ENCODE measurements at regions not wholly inside any gene's neighbourhood (a gene's known extent, or its start where the extent isn't known, plus 50 kb on each side); places are given as distances from the start of the nearest gene placed in this dataset.

DNA sequence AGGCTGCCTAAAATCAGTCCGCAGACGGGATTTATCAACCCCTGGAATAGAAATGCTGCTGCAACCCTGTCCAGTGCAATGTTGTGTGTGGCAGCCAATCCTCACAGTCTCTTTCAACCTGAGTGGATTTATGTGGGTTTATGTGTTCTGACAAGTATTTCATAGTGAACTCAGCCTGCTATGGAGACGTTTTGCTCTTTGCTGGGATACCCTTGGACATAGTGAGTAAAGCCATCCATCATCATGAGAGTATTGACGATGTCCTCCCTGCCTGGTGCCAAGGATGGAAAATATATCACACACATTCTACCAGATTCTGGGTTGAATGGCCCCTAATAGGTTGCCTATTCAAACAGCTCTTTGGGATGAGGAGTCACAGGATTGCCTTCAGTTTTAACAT is 219.1 kb downstream of the SOCS6 start:
- TF ChIP-seq POLR2A (IDR thresholded peaks at IDR 0.05; ENCODE audit: low read length) = no peak
- TF ChIP-seq, protein P1, sequence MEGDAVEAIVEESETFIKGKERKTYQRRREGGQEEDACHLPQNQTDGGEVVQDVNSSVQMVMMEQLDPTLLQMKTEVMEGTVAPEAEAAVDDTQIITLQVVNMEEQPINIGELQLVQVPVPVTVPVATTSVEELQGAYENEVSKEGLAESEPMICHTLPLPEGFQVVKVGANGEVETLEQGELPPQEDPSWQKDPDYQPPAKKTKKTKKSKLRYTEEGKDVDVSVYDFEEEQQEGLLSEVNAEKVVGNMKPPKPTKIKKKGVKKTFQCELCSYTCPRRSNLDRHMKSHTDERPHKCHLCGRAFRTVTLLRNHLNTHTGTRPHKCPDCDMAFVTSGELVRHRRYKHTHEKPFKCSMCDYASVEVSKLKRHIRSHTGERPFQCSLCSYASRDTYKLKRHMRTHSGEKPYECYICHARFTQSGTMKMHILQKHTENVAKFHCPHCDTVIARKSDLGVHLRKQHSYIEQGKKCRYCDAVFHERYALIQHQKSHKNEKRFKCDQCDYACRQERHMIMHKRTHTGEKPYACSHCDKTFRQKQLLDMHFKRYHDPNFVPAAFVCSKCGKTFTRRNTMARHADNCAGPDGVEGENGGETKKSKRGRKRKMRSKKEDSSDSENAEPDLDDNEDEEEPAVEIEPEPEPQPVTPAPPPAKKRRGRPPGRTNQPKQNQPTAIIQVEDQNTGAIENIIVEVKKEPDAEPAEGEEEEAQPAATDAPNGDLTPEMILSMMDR (IDR thresholded peaks at IDR 0.05) = no peak
- TF ChIP-seq, protein P2, sequence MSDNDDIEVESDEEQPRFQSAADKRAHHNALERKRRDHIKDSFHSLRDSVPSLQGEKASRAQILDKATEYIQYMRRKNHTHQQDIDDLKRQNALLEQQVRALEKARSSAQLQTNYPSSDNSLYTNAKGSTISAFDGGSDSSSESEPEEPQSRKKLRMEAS (IDR thresholded peaks at IDR 0.05) = no peak
- no peak for TF ChIP-seq CHD4 (IDR thresholded peaks at IDR 0.05; ENCODE audit: borderline replicate concordance)
- TF ChIP-seq RAD21 (conservative IDR thresholded peaks at IDR 0.05 in 1 of 2, IDR thresholded peaks at IDR 0.05 in 1 of 2) = no peak
- TF ChIP-seq SMC3 (IDR thresholded peaks at IDR 0.05) = no peak
